Tibial nerve (tissue), 4 donors: ENCODE measurements at regions not wholly inside any gene's neighbourhood (a gene's known extent, or its start where the extent isn't known, plus 50 kb on each side); places are given as distances from the start of the nearest gene placed in this dataset.

Source experiments
- DNase-seq, 2 donors: peaks; one replicate each; pipeline ENCODE4 v3.0.0-alpha.2; 2019; ENCODE audit warnings: low spot score in 2 of 2
- H3K27ac ChIP-seq, 4 donors: fragments of 200-600 bp; sonication (generic) in 3 of 4; one replicate each; pipeline ENCODE4 v1.5.1; 2017 to 2019; ENCODE audit warnings: mild to moderate bottlenecking in 1 of 4
- H3K27me3 ChIP-seq, 2 donors: fragments of 200-600 bp; sonication (generic) in 1 of 2; one replicate each; pipeline versions ENCODE4 v1.5.1 to v1.6.0; 2017 to 2019
- H3K36me3 ChIP-seq, 3 donors: fragments of 200-600 bp; sonication (generic); one replicate each; pipeline ENCODE4 v1.5.1; 2018 to 2019
- H3K4me1 ChIP-seq, 4 donors: fragments of 200-600 bp; sonication (generic) in 3 of 4; one replicate each; pipeline ENCODE4 v1.5.1; 2017 to 2019
- H3K4me3 ChIP-seq, 4 donors: fragments of 200-600 bp; sonication (generic) in 3 of 4; one replicate each; pipeline ENCODE4 v1.5.1; 2017 to 2019; ENCODE audit warnings: mild to moderate bottlenecking in 1 of 4, moderate library complexity in 1 of 4
- H3K9me3 ChIP-seq, 4 donors: fragments of 200-600 bp; sonication (generic) in 3 of 4; one replicate each; pipeline ENCODE4 v1.5.1; 2017 to 2019
- CTCF ChIP-seq, 5 experiments: fragments of 200-600 bp in 3 of 5; fragments of 450-650 bp in 2 of 5; sonication (generic) in 3 of 5; IDR thresholded peaks; one replicate each; pipeline ENCODE4 v1.5.1; 2016 to 2019; ENCODE audit warnings: antibody characterized with exemption in 5 of 5, mild to moderate bottlenecking in 3 of 5, moderate library complexity in 2 of 5
- EP300 ChIP-seq, 2 donors: sonication (generic); formaldehyde crosslinking; IDR thresholded peaks; one replicate each; pipeline ENCODE4 v1.6.1; 2017; ENCODE audit warnings: antibody characterized with exemption in 2 of 2, mild to moderate bottlenecking in 1 of 2
- POLR2A ChIP-seq, 2 donors: fragments of 450-650 bp; IDR thresholded peaks; one replicate each; pipeline ENCODE4 v1.6.1; 2017; ENCODE audit warnings: antibody characterized with exemption in 2 of 2, mild to moderate bottlenecking in 2 of 2, moderate library complexity in 2 of 2
- WGBS, 2 donors: methylation state at CpG; one replicate each; pipeline ENCODE4 v1.1.5; 2018; 5-methylcytosine and 5-hydroxymethylcytosine counted together

- Histone ChIP-seq H3K4me3 (no peak overlapping the region), H3K27me3 (no peaks in the 10 kb centered on the region), H3K9me3 (no peaks in the 10 kb centered on the region), H3K36me3 (no peaks in the 10 kb centered on the region), H3K4me1 (no peaks in the 10 kb centered on the region), H3K27ac (no peak overlapping the region)
- no peak for DNase-seq
- WGBS, 2 donors: 92 to 96% methylated on average over 4 of the region's 4 CpGs
- TF ChIP-seq EP300 (IDR thresholded peaks at IDR 0.05) (no peak), CTCF (IDR thresholded peaks at IDR 0.05) (no peak), POLR2A (IDR thresholded peaks at IDR 0.05) (no peak)
These were observed 217.7 kb upstream of the LRFN2 start for GRCh38 chr6:40804905-40805304.

GRCh38 chr6:40803897-40804702 is 216.9 kb upstream of the LRFN2 start:
- no peak for DNase-seq
- Histone ChIP-seq H3K4me1 (no peaks in the 10 kb centered on the region), H3K27ac (no peak overlapping the region), H3K9me3 (no peaks in the 10 kb centered on the region), H3K27me3 (no peaks in the 10 kb centered on the region), H3K36me3 (no peaks in the 10 kb centered on the region), H3K4me3 (no peak overlapping the region)
- TF ChIP-seq CTCF (IDR thresholded peaks at IDR 0.05): no peak
- TF ChIP-seq POLR2A (IDR thresholded peaks at IDR 0.05): no peak
- TF ChIP-seq EP300 (IDR thresholded peaks at IDR 0.05): no peak
- 81 to 85% methylated on average over 1 of the region's 1 CpG for WGBS, 2 donors

GRCh38 chr6:40802481-40802880 is 215.3 kb upstream of the LRFN2 start:
- TF ChIP-seq CTCF (IDR thresholded peaks at IDR 0.05) (no peak), POLR2A (IDR thresholded peaks at IDR 0.05) (no peak)
- Histone ChIP-seq H3K9me3 (no peaks in the 10 kb centered on the region), H3K27me3 (no peaks in the 10 kb centered on the region), H3K27ac (no peak overlapping the region), H3K4me3 (no peak overlapping the region), H3K36me3 (no peaks in the 10 kb centered on the region), H3K4me1 (no peaks in the 10 kb centered on the region)
- no peak for DNase-seq
- WGBS, 2 donors: 47 to 65% methylated on average over 5 of the region's 5 CpGs

DNA sequence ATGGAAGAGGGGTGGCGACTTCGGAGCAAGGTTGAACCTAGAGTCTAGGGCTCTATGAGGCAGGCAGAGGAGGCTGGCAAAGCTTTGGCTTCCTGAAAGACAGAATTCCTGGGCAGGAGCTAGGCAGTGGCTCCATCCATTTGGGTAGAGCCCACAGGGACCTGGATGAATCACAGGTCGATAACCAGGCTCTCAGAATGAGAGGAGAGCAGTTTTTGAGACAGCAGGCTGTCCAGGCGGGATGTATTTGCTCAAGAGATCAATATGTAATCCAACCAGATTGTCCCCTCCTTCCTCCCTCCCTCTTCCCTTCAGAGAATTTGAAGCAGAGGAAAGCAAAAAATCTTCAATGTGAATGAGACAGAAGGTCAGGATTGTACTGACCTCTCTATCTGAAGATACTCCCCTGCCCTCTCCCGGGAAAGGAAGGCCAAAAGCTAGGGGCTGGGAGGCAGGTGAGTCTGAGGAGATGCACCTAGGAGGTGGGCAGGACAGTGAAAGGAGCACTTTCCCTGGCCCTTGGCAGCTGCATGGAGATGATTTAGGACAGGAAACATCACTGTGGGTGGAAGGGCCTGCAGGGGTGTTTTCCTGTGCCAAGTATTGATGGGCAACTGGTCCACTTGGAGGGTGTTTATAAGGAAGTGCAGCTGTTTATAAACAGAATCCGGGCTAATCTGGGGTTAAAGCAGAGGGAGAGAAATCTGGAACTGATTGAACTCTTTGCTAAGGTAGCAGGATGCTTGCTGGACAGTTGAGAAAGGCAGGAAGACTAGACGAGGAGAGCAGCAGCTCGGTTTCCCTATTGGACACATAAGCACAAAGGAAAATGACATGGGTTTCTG is 212.4 kb upstream of the LRFN2 start:
- no peaks in the 10 kb centered on the region for H3K27me3 ChIP-seq
- H3K36me3 ChIP-seq: no peaks in the 10 kb centered on the region
- no peak for DNase-seq
- no peak overlapping the region for H3K4me3 ChIP-seq
- no peaks in the 10 kb centered on the region for H3K4me1 ChIP-seq
- 77% methylated on average over 8 of the region's 8 CpGs for WGBS, 2 donors
- H3K9me3 ChIP-seq: no peaks in the 10 kb centered on the region
- TF ChIP-seq CTCF (IDR thresholded peaks at IDR 0.05) (no peak), POLR2A (IDR thresholded peaks at IDR 0.05) (no peak), EP300 (IDR thresholded peaks at IDR 0.05) (no peak)
- H3K27ac ChIP-seq: no peak overlapping the region
